ENCODE measurements at regions not wholly inside any gene's neighbourhood (a gene's known extent, or its start where the extent isn't known, plus 50 kb on each side); places are given as distances from the start of the nearest gene placed in this dataset.

DNA sequence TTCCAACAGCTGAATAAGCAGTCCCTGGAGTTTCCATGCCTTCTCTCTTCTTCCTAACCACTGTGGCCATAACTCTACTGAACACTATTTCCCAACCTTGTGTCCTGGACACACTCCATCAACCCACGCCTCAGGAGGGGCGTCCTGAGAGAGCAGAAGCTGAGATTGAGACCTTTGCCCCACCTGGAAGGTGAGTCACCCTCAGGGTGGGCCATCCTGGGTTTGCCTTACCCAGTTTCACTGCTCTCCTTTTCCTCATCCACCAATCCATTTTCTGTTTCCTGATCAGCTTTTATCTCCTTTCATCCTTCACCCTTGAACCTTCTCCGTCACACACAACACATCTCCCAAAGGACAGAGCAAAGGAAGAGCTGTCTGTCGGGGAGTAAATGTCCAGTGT, 91.4 kb downstream of the TMEM130 start:
- no peak for DNase-seq (ENCODE audit: low spot score)
- Histone ChIP-seq H3K4me3 (ENCODE audit: low read depth in 1 of 3, low read length in 3 of 3) (no peak overlapping the region), H3K9ac (ENCODE audit: low read depth in 1 of 2, low read length in 2 of 2) (no peak overlapping the region), H3K9me3 (ENCODE audit: control insufficient read depth in 4 of 4, low read length in 3 of 4) (no peaks in the 10 kb centered on the region), H3K27ac (ENCODE audit: low read depth in 1 of 2, low read length in 2 of 2) (no peak overlapping the region), H3K27me3 (ENCODE audit: control insufficient read depth in 4 of 4, insufficient read depth in 4 of 4, low read length in 3 of 4) (no peaks in the 10 kb centered on the region), H3K4me1 (ENCODE audit: control insufficient read depth in 4 of 4, insufficient read depth in 4 of 4, low read length in 3 of 4) (no peaks in the 10 kb centered on the region), H3K36me3 (ENCODE audit: control insufficient read depth in 4 of 4, insufficient read depth in 3 of 4, low read depth in 1 of 4, low read length in 3 of 4) (no peaks in the 10 kb centered on the region)
- WGBS, result 56% methylated on average over 4 of the region's 4 CpGs
- TF ChIP-seq, protein P1, sequence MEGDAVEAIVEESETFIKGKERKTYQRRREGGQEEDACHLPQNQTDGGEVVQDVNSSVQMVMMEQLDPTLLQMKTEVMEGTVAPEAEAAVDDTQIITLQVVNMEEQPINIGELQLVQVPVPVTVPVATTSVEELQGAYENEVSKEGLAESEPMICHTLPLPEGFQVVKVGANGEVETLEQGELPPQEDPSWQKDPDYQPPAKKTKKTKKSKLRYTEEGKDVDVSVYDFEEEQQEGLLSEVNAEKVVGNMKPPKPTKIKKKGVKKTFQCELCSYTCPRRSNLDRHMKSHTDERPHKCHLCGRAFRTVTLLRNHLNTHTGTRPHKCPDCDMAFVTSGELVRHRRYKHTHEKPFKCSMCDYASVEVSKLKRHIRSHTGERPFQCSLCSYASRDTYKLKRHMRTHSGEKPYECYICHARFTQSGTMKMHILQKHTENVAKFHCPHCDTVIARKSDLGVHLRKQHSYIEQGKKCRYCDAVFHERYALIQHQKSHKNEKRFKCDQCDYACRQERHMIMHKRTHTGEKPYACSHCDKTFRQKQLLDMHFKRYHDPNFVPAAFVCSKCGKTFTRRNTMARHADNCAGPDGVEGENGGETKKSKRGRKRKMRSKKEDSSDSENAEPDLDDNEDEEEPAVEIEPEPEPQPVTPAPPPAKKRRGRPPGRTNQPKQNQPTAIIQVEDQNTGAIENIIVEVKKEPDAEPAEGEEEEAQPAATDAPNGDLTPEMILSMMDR (IDR thresholded peaks at IDR 0.05; ENCODE audit: low read depth, low read length, missing input control), result no peak
- TF ChIP-seq RXRA (IDR thresholded peaks at IDR 0.05), result no peak
- TF ChIP-seq HNF4A (conservative IDR thresholded peaks at IDR 0.05), result no peak
- TF ChIP-seq, protein P2, sequence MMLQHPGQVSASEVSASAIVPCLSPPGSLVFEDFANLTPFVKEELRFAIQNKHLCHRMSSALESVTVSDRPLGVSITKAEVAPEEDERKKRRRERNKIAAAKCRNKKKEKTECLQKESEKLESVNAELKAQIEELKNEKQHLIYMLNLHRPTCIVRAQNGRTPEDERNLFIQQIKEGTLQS (IDR thresholded peaks at IDR 0.05), result no peak
- TF ChIP-seq, protein P3, sequence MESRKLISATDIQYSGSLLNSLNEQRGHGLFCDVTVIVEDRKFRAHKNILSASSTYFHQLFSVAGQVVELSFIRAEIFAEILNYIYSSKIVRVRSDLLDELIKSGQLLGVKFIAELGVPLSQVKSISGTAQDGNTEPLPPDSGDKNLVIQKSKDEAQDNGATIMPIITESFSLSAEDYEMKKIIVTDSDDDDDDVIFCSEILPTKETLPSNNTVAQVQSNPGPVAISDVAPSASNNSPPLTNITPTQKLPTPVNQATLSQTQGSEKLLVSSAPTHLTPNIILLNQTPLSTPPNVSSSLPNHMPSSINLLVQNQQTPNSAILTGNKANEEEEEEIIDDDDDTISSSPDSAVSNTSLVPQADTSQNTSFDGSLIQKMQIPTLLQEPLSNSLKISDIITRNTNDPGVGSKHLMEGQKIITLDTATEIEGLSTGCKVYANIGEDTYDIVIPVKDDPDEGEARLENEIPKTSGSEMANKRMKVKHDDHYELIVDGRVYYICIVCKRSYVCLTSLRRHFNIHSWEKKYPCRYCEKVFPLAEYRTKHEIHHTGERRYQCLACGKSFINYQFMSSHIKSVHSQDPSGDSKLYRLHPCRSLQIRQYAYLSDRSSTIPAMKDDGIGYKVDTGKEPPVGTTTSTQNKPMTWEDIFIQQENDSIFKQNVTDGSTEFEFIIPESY (IDR thresholded peaks at IDR 0.05), result no peak
- TF ChIP-seq TAF1 (conservative IDR thresholded peaks at IDR 0.05), result no peak
- TF ChIP-seq, protein P4, sequence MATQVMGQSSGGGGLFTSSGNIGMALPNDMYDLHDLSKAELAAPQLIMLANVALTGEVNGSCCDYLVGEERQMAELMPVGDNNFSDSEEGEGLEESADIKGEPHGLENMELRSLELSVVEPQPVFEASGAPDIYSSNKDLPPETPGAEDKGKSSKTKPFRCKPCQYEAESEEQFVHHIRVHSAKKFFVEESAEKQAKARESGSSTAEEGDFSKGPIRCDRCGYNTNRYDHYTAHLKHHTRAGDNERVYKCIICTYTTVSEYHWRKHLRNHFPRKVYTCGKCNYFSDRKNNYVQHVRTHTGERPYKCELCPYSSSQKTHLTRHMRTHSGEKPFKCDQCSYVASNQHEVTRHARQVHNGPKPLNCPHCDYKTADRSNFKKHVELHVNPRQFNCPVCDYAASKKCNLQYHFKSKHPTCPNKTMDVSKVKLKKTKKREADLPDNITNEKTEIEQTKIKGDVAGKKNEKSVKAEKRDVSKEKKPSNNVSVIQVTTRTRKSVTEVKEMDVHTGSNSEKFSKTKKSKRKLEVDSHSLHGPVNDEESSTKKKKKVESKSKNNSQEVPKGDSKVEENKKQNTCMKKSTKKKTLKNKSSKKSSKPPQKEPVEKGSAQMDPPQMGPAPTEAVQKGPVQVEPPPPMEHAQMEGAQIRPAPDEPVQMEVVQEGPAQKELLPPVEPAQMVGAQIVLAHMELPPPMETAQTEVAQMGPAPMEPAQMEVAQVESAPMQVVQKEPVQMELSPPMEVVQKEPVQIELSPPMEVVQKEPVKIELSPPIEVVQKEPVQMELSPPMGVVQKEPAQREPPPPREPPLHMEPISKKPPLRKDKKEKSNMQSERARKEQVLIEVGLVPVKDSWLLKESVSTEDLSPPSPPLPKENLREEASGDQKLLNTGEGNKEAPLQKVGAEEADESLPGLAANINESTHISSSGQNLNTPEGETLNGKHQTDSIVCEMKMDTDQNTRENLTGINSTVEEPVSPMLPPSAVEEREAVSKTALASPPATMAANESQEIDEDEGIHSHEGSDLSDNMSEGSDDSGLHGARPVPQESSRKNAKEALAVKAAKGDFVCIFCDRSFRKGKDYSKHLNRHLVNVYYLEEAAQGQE (IDR thresholded peaks at IDR 0.05), result no peak
- no peak for TF ChIP-seq FOXA2 (IDR thresholded peaks at IDR 0.05)
- no peak for TF ChIP-seq FOXA1 (IDR thresholded peaks at IDR 0.05)
- TF ChIP-seq JUND (IDR thresholded peaks at IDR 0.05), result no peak
- TF ChIP-seq EGR1 (IDR thresholded peaks at IDR 0.05; ENCODE audit: low read depth in 2 of 2), result no peak
- no peak for TF ChIP-seq GABPA (IDR thresholded peaks at IDR 0.05 in 1 of 2, conservative IDR thresholded peaks at IDR 0.05 in 1 of 2)
- TF ChIP-seq, protein P5, sequence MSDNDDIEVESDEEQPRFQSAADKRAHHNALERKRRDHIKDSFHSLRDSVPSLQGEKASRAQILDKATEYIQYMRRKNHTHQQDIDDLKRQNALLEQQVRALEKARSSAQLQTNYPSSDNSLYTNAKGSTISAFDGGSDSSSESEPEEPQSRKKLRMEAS (IDR thresholded peaks at IDR 0.05), result no peak
- no peak for TF ChIP-seq YY1 (IDR thresholded peaks at IDR 0.05)
- TF ChIP-seq HNF4G (IDR thresholded peaks at IDR 0.05), result no peak

Measured in liver (tissue), 8 donors.